Fibroblast of skin of right quadriceps (primary cell): ENCODE measurements at regions not wholly inside any gene's neighbourhood (a gene's known extent, or its start where the extent isn't known, plus 50 kb on each side); places are given as distances from the start of the nearest gene placed in this dataset.
"Not testable (repeated sequence)": the region's sequence is repeated elsewhere in the genome, so short reads cannot be mapped to it uniquely, and the experiment has no call there.

Experiments
- DNase-seq: peaks from one replicate; pipeline ENCODE4 v3.0.0-alpha.2; 2013

GRCh38 chr4:43457866-43458265, 565.4 kb downstream of the GRXCR1 start:
- peak; percentile 28 for DNase-seq

- DNase-seq = no peak
Measured at GRCh38 chr4:43458293-43458692, 565.8 kb downstream of the GRXCR1 start.

GRCh38 chr4:43471950-43472349, 579.4 kb downstream of the GRXCR1 start:
- no peak for DNase-seq

- no peak for DNase-seq
Measured at GRCh38 chr4:43481526-43481925, 589.0 kb downstream of the GRXCR1 start.

- no peak for DNase-seq
Measured at GRCh38 chr4:43485196-43485595, 592.7 kb downstream of the GRXCR1 start.

- no peak for DNase-seq
Measured at GRCh38 chr4:43496188-43496587, 603.7 kb downstream of the GRXCR1 start.

- DNase-seq = no peak
Measured at GRCh38 chr4:43496602-43497001, 604.1 kb downstream of the GRXCR1 start.

GRCh38 chr4:43505823-43506222, 613.3 kb downstream of the GRXCR1 start:
- not testable (repeated sequence) for DNase-seq

GRCh38 chr4:43512253-43512652, 619.7 kb downstream of the GRXCR1 start:
- no peak for DNase-seq

- DNase-seq = no peak
Measured at GRCh38 chr4:43525646-43526045, 633.1 kb downstream of the GRXCR1 start.

GRCh38 chr4:43547561-43547960, 655.0 kb downstream of the GRXCR1 start:
- no peak for DNase-seq

GRCh38 chr4:43550981-43551627, 658.6 kb downstream of the GRXCR1 start:
- DNase-seq = no peak

GRCh38 chr4:43556262-43556661, 663.7 kb downstream of the GRXCR1 start:
- DNase-seq = no peak

- no peak for DNase-seq
Measured at GRCh38 chr4:43560047-43560446, 667.5 kb downstream of the GRXCR1 start.

GRCh38 chr4:43564107-43564506, 671.6 kb downstream of the GRXCR1 start:
- DNase-seq = no peak

- no peak for DNase-seq
Measured at GRCh38 chr4:43564591-43564990, 672.1 kb downstream of the GRXCR1 start.

- no peak for DNase-seq
Measured at GRCh38 chr4:43567644-43568043, 675.1 kb downstream of the GRXCR1 start.

- no peak for DNase-seq
Measured at GRCh38 chr4:43586813-43587212, 694.3 kb downstream of the GRXCR1 start.

- DNase-seq = no peak
Measured at GRCh38 chr4:43587758-43588157, 695.2 kb downstream of the GRXCR1 start.

- no peak for DNase-seq
Measured at GRCh38 chr4:43607400-43607799, 714.9 kb downstream of the GRXCR1 start.

- no peak for DNase-seq
Measured at GRCh38 chr4:43607827-43608461, 715.4 kb downstream of the GRXCR1 start.

GRCh38 chr4:43619219-43619618, 726.7 kb downstream of the GRXCR1 start:
- no peak for DNase-seq

GRCh38 chr4:43637893-43638292, 745.4 kb downstream of the GRXCR1 start:
- DNase-seq = not testable (repeated sequence)

- no peak for DNase-seq
Measured at GRCh38 chr4:43651991-43652390, 759.5 kb downstream of the GRXCR1 start.

GRCh38 chr4:43659547-43659946, 767.0 kb downstream of the GRXCR1 start:
- not testable (repeated sequence) for DNase-seq
